SKM-1 treated with dmso at 0.1 percent for 144 hours (cell line): ENCODE measurements at regions not wholly inside any gene's neighbourhood (a gene's known extent, or its start where the extent isn't known, plus 50 kb on each side); places are given as distances from the start of the nearest gene placed in this dataset.
"Not testable (repeated sequence)": the region's sequence is repeated elsewhere in the genome, so short reads cannot be mapped to it uniquely, and the experiment has no call there.

Experiments used
- DNase-seq: peaks from one replicate; lab custom pipeline; 2025; ENCODE audit not compliant: unreplicated experiment; lab: John Stamatoyannopoulos, UW

DNA sequence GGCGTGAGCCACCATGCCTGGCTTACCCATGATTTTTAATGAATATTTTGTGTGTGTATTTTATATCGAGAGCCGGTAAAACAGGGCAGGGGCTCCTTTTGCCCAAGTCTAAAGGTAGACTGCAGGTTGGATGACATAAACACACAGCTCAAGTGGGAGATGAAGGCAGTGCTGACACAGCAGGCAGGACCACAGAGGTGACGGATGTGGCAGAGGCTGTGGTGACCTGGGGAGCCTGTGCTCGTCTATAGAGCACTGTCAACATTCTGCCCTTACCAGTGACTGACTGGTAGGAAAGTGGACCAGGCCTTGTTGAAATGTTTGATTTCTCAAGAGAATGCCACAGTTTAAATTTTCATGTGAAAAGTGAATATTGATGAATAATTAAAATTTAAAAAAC is 137.5 kb downstream of the ZFP64 start:
- DNase-seq: no peak

DNA sequence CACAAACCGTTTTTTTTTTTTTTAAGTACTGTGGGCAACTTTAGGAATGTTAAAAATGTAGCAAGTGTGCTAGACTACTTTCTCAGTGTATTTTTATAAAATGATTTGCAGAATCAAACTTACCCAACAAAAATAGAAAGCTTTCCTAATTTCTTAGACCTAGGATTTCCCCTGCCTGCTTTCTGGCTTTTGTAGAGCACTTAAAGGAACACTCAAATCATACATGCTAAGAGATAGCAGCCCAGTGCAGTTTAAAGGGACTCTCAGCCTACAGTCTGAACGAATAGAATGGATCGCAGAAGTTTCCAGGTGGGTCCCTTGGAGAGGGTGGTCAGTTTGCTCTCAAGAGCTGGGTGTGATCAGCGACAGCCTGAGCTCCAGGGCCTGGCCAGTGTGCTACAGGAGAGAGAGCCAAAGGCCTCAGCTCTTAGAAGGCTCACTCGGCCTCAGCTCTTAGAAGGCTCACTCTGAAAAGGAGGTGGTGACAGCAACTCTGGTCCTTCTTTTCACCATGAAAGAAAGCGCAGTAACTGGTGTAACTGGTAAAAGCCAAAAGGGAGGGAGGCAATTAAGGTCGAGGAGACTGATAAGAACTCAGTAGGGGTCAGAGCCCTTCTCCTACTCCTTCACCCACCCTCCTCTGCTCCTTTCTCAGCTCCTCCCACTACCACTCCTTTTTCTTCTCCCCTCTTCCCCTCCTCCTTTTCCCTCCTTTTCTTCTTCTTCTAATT is 142.4 kb downstream of the ZFP64 start:
- no peak for DNase-seq

DNA sequence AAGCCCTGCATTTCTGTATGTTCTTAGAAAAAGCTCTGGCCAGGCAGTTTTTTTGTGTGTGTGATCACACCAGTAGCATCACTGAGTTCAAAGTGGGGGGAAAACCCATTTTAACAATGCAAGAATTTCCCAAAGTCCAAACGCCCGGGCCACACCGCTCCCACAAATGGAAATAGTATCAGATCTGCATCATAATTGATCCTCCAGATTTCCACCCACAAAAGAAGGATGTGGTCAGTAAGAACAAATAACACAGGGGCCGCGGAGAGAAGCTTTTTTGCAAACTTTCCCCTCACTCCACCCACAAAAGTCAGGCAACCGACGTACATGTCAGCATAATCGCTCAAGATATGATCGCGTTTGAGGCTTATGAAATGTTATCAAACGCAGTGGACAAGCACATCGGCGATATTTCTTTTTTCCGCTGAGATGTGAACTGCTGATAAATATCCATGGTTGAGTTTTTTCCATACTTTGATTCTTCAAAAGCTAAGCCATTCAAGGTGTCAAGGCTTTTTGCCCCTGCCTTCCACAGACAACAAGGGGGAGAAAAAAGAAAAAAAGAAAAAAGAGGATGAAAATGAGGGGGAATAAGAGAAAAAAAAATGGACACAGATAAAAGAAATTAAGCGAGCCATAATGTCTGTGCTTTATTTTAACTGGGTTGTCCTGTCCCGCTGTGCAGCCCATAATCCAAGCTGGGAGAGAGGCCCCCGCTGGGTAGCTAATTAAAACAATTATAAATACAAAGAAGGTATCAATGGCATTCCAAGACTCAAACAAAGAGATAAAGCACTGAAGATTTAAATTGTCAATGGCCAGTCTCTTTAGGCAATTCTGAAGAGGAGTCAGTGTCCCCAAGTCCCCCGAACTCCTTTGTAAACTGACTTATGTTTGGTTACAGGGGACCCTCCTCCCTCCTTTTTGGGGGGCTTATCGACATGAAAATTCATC is 143.5 kb downstream of the ZFP64 start:
- DNase-seq: no peak

DNA sequence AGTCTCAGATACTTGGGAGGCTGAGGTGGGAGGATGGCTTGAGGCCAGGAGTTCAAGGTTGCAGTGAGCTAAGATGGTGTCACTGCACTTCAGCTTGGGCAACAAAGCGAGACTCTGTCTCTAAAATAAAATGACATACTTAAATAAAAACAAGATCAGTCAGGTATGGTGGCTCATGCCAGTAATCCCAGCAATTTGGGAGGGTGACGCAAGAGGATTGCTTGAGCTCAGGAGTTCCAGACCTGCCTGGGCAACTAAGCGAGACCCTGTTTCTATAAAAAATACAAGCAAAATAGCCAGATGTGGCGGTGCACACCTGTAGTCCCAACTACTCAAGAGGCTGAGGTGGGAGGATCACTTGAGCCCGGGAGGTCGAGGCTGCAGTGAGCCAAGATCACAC is 149.6 kb downstream of the ZFP64 start:
- no peak for DNase-seq

DNA sequence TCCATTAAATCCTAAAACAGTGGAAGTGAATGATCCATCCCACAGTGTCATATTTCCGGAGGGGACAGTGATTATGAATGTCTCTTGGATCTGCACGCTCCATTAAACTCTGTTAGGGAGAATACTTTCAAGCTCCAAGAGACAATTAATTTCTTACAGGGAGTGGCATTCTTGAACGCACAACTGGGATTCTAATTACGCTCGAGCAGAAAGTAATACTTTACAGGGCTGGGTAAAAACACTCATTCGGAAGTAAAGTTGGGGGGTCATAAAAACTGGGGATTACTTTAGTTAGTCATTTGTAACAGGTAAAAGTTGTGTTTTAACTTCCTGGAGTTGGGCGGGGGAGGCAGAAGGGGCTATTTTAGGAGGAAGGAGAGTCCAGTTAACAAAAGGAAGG is 151.8 kb downstream of the ZFP64 start:
- no peak for DNase-seq

DNA sequence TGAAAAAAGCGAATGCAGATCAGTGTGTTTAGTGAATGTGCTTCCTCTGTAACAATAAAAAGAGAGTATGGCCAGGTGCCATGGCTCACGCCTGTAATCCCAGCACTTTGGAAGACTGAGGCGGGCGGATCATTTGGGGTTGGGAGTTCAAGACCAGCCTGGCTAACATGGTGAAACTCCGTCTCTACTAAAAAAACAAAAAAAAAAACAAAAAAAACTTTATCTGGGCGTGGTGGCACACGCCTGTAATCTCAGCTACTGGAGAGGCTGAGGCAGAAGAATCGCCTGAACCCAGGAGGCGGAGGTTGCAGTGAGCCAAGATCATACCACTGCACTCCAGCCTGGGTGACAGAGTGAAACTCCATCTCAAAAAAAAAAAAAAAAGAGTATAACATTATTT is 152.9 kb downstream of the ZFP64 start:
- DNase-seq: not testable (repeated sequence)

DNA sequence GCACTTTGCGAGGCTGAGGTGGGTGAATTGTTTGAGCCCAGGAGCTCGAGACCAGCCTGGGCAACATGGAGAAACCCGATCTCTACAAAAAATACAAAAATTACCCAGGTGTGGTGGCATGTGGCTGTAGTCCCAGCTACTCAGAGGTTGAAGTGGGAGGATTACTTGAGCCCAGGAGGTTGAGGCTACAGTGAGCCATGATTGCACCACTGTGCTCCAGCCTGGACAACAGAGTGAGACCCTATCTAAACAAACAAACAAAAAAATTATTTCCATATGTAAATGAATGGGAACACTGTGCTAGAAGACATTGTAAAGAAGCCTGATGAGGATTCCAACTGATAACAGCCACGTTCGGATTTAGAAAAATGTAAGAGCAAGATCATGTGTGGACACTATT is 154.2 kb downstream of the ZFP64 start:
- DNase-seq: no peak

DNA sequence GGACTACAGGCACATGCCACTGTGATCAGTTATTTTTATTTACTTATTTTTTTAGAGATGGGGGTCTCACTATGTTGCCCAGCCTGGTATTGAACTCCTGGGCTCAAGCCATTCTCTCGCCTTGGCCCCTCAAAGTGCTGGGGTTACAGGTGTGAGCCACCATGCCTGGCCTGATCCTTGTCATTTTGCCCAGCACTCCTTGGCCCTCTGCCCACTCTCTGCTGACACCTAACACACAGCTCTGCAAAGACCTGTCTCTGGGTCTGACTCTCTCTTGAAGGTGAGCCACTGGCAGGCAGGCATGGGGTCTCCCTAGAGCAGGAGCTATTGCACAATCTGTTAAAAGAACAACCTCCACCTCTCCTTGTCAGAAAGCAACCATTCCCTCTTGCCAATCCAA is 155.6 kb downstream of the ZFP64 start:
- no peak for DNase-seq

DNA sequence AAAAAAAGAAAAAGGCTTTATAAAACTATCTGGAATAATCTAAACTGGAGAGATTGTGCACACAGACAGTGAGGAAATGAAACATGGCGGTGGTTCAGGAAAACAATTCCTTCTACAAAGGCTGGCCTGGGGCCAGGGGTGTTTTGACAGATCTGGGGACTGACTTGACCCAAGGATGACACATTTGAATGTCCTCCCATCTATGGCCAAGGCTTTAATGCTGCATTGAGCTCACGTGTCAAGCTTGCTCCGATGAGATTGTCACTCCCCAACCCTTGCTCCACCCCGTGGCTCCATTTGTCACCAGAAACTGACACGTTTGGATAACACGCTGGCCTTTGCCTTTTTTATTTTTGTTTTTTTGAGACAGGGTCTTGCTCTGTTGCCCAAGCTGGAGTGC is 156.1 kb downstream of the ZFP64 start:
- no peak for DNase-seq

DNA sequence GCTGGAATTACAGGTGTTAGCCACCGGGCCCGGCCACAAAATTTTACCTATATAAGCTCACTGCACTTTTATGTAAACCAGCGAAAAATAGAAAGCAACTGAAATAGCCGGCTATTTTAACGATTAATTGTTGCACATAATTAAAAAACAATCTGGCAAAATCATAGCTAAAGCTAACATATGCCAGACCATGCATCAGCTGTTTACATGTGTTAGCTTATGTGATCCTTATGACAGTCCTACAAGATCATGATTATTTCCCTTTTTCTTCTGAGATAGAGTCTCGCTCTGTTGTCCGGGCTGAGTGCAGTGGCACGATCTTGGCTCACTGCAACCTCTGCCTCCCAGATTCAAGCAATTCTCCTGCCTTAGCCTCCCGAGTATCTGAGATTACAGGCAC is 157.0 kb downstream of the ZFP64 start:
- no peak for DNase-seq

DNA sequence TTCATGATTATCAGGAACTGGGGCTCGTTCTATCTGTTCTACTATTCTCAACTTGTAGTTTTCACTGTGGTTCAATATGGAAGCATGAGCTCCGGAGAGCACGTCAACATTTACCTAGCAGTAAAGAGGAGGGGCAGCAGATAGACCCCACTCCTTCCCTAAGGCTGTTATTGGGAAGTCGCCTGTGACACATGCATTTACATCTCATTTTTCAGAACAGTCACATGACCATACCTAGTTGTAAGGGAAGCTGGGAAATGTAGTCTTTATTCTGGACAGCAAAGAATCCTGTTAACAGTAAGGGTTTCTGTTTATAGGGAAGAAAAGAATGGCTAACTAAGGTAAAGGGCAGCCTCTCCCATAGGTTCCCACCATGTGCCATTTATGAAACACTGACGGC is 158.3 kb downstream of the ZFP64 start:
- no peak for DNase-seq

DNA sequence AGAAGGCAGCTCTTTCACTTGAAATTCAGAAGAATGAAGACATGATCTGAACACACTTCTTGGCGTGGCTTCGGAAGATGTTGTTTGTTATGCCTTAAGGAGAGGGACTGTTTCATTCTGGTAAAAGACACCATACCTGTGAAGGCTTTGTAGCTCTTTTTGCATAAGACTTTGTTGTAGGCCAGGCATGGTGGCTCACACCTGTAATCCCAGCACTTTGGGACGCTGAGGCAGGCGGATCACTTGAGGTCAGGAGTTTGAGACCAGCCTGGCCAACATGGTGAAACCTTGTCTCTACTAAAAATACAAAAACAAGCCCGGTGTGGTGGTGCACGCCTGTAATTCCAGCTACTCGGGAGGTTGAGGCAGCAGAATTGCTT is 159.3 kb downstream of the ZFP64 start:
- not testable (repeated sequence) for DNase-seq

DNA sequence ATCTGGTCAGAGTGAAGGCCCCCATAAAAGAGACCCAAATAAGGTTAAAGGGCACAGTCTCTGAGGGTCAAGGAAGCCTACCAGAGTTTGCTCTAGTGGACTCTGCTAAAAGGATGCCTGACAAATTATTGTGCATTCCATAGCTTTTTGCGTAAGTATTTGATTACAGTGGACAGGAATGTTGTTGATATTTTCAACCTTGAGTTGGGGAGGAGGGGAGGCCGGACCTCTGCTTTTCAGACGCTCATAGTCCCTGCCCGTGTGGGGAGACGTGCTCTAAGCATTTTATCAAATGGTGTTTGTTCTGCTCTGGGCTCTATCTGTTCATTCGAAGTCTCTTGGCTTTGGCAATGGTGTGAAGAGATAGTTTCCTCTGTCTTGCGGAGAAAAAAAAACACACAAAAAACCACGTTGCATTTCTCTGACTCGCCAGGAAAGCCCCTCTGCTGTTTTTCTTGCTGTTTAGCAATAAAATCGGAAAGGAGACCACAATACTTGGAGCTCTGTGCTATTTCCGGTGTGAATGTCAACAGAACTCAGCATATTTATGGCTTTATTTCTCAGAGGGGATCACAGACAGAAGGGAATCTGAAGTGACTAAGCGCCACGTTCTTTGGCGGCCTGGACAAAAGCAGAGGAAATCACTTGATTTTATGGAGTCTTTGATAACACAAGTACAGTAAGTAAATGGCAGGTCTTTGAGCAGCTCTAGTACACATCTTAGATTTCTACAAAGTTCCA is 159.8 kb downstream of the ZFP64 start:
- no peak for DNase-seq

DNA sequence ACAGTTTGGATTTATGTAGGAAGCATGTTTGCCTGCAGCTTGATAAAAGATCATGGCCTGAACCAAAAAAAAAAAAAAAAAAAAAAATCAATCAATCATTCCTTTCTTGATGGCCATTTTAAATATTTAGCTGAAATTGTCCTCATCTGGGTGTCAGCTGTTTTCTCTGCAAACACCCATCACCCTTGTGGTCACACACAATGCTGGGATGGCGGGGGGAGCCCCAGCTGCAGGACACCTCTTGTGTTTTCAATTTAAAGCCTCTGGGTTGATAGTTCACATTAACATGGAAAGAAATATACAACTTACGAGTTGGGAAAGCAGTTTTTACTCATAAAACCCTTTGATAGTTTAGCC is 160.4 kb downstream of the ZFP64 start:
- DNase-seq: no peak

DNA sequence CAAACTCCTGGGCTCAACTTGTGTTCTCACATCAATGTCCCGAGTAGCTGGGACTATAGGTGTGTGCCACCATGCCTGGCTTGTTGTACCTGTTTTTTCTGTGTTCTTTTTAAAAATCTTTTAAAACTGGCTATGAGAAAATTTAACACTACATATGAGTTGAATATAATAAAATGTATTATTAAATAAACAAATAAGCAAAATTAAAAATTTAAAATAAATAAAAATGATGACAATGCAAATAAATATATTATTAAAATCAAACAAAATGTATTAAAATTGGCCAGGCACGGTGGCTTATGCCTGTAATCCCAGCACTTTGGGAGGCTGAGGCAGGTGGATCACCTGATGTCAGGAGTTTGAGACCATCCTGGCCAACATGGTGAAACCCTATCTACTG is 162.4 kb downstream of the ZFP64 start:
- DNase-seq: not testable (repeated sequence)

DNA sequence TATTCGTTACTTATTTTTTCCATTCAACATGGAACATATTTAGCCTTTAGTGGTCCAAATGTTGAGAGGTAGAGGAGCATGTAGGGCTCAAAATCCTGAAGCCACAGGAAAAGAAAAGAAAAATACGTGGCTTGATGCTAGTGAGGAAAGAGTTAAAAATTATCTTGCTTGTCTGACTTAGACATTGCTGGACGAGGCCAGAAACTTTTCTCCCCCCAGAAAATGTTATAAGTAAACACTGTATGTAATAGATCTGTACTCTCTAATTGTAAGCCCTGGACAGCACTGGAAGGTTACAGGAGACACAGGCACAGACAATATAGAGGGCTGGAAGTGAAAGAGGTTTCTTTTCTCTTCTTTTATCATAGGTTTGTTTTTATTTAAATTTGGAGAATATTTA is 165.6 kb downstream of the ZFP64 start:
- no peak for DNase-seq

DNA sequence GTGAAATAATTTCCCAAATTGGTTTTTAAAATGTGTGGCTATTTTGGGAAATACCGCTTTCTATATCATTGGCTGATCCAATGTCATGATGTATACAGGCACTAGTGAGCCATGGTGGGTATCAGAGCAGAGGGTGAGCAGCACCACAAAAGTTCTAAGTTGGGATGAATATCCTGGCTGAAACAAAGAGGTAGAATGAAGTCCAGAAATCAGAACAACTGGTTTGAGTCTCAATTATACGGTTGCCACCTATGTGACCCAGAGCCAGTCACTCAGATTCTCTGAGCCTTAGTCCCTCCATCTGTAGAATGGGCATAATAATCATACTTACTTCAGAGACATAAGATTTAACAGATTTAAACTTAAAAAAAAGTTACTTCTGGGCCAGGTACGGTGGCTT is 172.3 kb downstream of the ZFP64 start:
- DNase-seq: no peak

DNA sequence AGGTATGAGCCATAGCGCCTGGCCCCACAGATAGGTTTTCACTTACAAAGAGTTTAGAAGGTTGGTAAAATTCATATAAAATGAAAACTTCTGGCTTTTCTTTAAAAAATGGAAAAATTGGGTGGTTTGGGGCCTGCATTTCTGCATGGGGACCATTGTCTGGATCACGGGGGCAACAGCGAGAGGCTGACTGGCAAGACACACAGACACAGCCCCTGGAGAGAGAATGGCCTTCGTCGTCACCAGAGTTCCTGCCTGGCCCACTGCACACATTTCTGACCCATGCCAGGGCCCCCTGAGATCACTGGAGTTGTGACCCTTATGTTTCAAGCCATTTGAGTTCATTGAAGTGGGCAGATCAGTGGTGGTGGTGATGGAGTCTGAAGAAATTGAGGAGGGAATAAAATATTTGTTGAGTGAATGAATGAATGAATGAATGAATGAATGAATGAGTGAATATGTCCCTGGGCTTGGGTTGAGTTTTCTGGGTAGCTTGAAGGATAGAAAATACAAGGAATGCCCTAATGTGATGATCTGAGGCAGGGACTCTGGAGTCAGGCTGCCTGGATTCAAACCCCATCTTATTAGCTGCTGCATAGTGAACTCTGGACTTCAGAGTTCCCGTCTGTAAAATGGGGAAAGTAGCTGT is 173.8 kb downstream of the ZFP64 start:
- no peak for DNase-seq

DNA sequence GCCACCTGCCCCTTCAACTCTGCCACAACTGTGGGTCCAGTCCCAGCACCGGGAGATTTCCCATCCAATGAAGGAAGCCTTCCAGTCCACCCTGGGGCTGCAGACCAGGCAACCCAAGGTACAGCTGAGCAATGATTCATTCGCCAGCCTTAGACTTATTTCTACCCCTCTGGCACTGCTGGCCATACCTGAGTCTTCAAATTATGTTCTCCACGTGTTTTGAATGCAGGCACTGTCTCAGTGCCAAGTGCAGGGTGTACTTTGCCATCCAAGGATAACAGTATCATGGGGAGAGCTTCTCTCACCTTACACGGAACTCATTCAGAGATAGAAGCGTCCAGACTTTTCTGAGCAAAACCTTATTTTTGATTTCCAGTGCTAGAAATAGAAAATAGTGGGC is 175.6 kb downstream of the ZFP64 start:
- DNase-seq: no peak

DNA sequence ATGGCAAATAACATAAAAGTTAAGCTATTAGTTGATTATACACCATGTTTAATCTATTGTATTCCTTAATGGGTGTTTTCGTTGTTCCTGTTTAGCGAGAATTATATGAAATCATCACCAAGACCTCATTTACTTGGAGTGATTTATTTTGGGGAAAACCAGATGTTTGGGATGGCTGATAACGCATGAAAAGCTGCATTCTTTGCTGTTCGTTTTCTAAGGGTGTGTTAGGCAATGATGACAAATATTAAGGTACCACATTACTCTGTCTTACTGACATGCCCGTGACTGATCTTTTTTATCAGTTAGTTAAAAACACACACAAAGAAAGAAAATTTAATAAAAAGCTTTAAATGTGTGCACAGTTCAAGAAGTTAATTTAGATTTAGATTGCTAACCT is 176.4 kb downstream of the ZFP64 start:
- DNase-seq: no peak

DNA sequence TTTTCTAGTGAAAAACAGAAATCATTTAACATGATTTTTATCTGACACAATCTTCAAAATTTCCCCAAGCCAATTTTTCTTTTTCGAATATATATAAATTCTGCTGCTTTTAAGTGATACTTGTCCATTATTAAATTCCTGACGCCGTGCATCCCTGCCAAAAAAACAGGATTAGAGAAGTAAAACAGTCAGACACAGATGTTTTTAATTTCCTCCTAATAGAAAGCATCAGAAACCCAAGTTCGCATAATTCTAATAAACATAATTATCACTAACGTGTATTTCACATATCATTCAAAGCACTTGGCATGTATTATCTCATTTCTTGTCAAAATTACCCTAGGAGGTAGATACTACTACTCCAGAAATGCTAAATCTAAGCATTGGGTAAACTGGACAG is 179.5 kb downstream of the ZFP64 start:
- no peak for DNase-seq
